GM12801 (cell line): ENCODE measurements at regions not wholly inside any gene's neighbourhood (a gene's known extent, or its start where the extent isn't known, plus 50 kb on each side); places are given as distances from the start of the nearest gene placed in this dataset.

Experiments
- CTCF ChIP-seq: IDR thresholded peaks from one replicate; pipeline ENCODE4 v1.5.1; 2011; ENCODE audit warnings: control low read depth; ENCODE audit not compliant: insufficient read length; ENCODE audit errors: extremely low read depth

- TF ChIP-seq CTCF: no peak
These were observed 551.9 kb upstream of the SLC10A2 start for GRCh38 chr13:103618151-103618550.

- TF ChIP-seq CTCF: no peak
These were observed 549.6 kb upstream of the SLC10A2 start for GRCh38 chr13:103615771-103616170.

GRCh38 chr13:103614761-103615160 is 548.5 kb upstream of the SLC10A2 start:
- TF ChIP-seq CTCF: no peak

- TF ChIP-seq CTCF: no peak
These were observed 541.8 kb upstream of the SLC10A2 start for GRCh38 chr13:103607995-103608394.

- TF ChIP-seq CTCF: no peak
These were observed 539.5 kb upstream of the SLC10A2 start for GRCh38 chr13:103605546-103606326.

GRCh38 chr13:103598671-103599070 is 532.5 kb upstream of the SLC10A2 start:
- TF ChIP-seq CTCF: no peak

- TF ChIP-seq CTCF: no peak
These were observed 507.2 kb upstream of the SLC10A2 start for GRCh38 chr13:103573446-103573845.

- TF ChIP-seq CTCF: no peak
These were observed 502.1 kb upstream of the SLC10A2 start for GRCh38 chr13:103568314-103568713.
